HG03469 (cell line): ENCODE measurements at regions not wholly inside any gene's neighbourhood (a gene's known extent, or its start where the extent isn't known, plus 50 kb on each side); places are given as distances from the start of the nearest gene placed in this dataset.
"Not testable (repeated sequence)": the region's sequence is repeated elsewhere in the genome, so short reads cannot be mapped to it uniquely, and the experiment has no call there.

Source experiments
- ATAC-seq: cut with Tn5 transposase; IDR thresholded peaks from one replicate; pipeline ENCODE4 v1.9.1; 2021; ENCODE audit warnings: mild to moderate bottlenecking, moderate library complexity, moderate number of reproducible peaks; ENCODE audit not compliant: unreplicated experiment

DNA sequence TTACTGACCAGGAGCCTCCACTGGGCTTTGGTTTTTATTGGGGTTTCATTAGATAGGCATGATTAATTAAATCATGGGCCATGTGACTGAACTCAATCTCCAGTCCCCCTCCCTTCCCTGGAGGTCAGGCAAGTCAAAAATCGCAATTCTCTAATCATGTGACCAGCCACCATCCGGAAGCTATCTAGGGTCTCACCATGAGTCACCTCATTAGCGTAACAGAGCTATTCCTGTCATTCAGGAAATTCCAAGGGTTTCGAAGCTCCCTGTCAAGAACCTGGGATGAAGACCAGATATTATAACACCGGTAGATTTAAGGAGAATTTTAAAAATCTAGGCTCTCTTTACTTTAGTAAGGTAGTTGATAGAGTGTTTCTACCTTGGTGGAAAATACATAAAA lies 180.3 kb upstream of the TCF4 start:
- ATAC-seq: no peak

DNA sequence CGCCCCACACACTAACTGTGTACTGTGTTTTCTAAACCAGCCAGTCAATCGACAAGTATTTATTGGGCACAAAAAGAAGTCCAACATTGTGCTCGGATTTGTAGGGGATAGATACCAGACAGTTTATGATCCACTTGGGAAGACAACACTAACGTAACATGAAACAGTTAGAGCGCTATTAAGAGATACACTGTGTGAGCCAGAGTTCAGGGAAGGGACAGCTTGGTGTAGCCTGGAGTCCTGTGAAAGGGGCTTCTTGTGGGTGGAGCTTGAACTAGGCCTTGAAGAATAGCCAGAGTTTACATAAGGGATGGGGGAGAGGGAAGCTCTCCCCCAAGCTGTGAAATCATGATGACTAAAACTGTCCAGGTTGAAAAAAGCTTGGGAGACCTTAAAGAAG lies 176.4 kb upstream of the TCF4 start:
- no peak for ATAC-seq

DNA sequence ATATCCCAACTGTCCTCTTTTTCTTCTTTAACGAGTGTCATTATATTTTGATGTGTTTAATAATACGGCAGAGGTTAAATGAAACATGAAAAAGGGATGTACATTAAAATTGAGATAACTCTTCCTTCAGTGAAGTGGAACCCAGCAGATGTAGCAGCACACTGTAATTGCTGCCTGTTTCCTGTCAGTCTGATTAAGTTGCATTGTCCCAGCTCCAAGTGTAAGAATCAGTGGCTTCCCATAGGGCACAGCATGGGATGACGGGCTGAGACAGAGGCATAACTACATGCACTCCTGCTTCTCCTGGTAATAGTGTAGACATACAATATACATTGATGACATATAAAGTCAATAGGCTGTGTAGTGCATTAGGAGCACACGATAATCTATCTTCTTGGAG lies 175.8 kb upstream of the TCF4 start:
- ATAC-seq: no peak

DNA sequence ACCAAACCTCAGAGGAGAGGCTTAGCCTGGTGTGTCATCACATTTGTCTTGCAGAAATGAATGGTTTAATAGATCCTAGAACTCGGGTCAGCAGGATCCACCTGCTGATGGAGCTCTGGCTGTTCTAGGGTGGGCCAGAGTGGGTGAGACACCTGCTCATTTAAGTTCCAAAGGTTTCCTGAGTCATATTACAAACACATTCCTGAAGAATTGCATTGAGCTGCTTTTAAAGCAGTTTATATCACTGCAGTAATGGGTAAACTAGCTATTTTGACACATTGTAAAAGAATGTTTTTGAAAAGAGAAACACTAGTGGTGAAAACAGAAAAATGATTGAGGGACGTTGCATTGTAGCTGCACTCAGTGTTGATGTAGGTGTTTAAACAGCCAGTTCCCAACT lies 175.3 kb upstream of the TCF4 start:
- no peak for ATAC-seq

DNA sequence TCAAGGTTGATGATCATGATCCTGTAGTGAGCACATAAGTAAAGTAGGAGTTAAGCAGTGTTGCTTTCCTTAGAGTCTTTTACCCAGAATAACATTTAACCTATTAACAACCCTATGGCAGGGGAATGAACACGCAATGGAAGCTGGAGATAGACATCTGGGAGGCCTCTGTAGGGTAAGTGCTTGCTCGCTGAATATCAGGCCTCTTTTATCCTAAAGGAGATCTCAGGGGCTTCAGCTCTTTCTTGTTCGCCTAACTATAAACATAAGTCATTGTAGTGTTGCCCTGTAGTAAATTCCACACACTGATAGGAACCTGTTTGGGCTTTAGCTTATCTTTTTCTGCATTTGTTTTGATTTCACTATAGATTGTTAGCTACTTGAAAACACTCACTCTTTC lies 174.4 kb upstream of the TCF4 start:
- no peak for ATAC-seq

DNA sequence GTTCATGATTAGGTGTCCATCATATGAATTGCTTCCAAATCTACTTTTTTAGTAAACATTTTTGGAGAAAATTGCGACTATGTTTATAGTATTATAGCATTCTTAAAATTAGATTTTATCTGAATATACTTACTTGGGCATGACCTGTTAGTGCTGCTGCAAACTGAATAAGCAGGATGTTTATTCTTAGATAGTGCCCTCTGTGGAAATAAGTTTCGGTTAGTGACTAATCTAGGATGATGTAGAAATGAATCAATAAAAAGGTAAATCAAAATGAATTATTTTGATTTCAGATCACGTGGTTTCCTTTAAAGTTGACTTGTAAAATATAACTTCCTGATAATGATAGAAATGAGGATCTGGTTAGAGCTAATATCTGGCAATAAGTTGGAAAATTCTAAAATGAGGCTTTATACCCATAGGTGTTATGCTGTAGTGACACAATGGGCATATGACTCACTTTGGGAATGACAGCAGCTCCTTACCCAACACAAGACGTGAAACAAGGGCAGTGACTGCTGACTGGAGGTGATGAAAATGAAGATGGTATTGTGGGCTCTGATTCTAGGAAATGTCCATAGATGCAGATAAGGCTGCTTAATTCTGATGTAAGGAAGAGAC lies 165.8 kb upstream of the TCF4 start:
- no peak for ATAC-seq

DNA sequence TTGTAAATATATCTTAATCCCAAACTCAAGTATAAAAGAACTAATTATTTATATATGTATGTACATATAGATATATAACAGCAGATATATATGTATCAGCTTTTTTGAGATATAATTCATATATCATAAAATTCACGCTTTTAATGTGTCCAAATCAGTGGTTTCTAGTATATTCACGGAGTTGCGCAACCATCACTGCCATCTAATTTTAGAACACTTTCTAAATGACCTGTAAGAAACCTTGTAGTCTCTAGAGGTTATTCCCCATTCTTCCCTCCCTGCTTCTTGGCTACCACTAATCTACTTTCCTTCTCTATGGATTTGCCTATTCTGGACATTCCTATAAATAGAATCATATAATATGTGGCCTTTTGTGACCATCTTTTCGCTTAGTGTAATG lies 163.5 kb upstream of the TCF4 start:
- no peak for ATAC-seq

DNA sequence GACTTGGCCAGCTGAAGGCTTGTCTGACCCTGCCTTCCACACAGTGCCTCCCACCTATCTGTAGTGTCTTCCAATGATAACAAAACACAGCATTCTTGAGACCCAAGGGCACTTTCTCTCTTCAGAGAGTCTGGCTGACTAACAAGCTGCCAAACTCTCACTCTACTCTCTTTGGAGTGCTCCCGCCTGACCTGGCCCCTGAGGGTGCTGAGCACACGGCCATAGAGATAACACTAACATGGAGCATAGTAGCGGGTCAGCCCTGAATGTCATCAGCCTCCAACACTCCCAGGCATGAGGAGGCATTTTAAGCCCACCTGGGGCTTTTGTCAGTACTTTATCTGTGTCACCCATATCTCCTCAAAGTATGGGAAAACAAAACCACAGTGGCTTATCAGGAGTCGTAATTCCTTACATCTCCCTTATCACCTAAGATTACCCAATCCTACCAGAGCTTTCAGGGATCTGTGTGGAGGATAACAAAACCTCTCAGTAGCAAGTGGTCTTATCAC lies 160.3 kb upstream of the TCF4 start:
- no peak for ATAC-seq

DNA sequence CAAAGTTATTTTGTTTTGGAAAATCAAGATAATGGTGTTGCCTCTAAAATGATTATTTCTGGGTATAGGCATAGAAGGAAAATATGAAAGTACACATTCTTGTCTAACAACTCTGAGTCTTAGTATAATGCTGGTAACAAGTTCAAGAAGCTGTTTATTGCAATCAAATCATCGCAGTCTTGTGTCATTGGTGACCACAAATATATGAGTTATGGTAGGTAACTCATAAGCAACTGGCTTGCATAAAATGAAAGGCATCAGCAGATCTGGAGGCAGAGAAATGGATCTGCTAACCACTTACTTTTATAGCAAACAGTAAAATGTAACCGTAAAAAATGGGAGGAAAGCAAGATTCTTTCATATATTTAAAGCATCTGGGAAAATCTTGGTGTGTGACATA lies 156.2 kb upstream of the TCF4 start:
- no peak for ATAC-seq

DNA sequence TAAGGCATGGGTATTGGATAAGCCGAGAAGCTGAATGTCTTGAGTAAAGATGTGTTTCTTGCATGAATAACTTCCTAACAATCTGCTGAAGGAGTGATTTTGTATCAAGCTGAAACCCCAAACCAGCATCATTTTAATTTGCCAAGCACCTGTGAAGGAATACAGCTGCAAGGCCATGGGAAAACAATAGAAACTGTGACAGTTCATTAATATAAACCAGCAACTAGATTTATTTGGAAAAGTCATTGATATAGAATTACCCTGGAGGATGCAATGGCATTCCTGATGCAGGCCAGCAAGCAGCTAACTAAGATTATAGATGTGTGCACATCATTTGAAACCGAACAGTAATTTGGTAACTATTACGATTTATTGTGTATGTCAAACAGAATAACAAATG lies 155.7 kb upstream of the TCF4 start:
- ATAC-seq: no peak

DNA sequence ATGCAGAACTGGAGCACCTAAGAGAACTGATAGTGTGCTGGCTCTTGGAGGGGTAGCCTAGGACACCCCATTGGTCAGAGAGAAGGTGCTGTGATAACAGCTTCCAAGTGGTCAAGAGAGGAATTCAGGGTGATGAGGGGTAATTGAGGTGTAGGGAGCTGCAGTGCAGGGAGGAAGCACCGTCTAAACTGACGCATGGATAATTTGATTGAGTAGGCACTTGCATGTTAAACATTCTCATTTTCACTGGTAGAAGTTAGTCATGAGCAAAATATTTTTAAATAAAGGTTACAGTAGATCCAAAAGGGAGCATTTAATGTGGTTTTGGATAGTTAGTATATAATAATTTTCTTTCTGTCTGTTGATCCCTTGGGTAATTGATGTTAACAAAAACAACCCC lies 155.1 kb upstream of the TCF4 start:
- ATAC-seq: no peak

DNA sequence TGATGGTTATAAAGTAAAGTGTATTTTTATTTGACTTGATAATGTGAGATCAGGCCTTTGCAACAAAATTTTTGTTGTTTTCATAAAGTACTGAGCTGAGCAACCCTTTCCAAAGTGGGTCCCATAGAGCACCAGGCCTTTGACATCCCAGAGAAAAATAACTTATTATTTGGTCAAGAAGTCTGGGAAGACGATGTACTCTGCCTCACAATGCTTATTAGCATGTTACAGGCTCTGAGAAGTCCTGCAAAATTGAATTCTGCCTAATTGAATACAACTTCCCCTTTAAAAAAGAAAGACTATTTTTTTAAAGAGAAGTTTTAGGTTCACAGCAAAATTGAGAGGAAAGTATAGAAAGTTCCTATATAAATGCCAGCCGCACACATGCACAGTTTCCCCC lies 151.5 kb upstream of the TCF4 start:
- no peak for ATAC-seq

DNA sequence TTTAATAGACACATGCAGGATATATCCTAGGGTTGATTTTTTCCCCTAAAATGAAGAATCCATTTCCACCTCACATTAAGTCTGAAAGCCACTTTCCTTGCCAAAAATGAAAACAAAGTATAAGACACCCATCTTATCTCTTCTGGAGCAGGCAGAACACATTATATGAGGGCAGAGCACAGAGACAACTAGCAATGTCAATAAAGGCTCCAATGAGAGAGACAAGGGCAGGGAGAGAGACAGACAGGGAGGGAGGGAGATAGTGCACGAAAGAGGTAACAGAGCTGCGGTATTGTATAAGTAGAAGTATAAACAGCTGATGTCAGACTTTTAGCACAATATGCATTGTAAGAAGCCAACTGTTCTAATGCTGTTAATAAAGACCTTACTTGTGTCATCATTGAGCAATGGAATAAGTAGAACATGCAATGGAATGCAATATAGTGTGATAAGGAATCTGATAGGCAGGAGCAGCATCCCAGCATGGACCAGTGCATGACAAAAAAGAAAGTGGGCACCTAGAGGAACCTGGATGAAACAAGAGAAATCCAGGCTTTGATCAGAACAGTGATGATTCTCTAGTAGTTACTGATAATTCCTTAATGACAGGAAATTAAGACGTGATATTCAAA lies 150.6 kb upstream of the TCF4 start:
- ATAC-seq: no peak

DNA sequence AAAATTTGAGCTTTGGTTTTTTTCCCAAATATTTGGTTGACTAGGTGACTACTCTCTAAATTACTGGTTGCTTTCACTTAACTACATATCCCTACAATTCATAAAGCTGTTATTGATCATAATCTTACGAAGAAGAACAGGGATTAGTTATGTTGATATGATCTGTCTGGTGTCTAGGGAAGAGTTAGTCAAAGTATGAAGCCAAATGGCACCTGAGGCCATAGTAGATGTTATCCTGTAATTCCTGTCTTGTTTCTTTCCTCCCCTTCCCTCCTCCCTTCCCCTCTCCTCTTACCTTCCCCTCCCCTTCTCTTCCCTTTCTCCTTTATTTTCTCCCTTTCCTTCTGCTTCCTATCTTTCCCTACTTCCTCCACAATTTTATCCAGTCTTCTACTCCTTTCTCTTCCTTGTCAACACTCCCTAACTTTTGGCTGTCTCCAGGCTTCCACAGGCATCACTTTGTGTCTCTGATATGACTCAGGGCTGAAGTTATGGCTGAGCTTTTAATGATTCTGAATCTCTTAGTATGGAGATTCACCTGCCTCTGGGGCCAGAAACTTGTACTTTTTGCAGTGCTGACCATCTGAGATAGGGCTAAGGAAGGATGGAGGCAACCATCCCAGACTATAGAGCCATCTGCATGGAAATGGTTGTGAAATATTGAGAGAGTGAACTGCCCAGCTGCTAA lies 149.9 kb upstream of the TCF4 start:
- no peak for ATAC-seq

DNA sequence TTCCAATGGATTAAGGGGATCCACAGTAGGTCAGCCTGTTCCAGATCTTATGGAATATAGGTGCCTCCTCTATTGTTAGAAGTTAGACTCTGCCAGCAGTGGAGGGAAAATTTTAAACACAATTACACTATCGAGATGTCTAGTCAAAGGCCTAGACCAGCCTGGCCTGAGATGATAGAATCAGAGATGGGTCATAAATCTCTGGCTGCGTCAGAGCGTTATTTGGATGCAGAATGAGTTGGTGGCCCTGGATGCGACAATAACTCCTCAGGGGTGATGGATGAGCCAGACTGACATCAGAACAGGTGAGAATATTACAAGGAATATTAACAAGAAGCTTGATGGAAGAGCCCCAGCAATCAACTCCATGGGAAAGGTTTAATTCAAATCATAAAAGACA lies 149.3 kb upstream of the TCF4 start:
- no peak for ATAC-seq

DNA sequence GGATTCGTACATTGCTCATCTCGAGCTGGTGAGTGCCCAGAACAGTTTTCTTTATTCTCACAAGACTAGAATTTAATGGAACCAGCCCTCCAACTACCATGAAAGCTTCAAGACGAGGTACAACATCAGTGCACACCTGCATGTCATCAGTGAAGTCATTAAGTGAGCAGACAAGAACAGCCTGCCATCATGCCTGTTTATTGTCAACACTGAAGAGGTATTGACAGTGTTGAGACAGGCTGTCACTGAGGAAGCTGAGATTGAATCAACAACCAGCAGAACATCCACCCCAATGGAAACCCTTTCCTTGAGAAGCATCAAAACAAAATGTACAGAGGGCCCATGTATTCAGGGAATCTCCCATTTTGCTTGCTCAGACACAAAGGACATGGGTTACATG lies 148.0 kb upstream of the TCF4 start:
- no peak for ATAC-seq

DNA sequence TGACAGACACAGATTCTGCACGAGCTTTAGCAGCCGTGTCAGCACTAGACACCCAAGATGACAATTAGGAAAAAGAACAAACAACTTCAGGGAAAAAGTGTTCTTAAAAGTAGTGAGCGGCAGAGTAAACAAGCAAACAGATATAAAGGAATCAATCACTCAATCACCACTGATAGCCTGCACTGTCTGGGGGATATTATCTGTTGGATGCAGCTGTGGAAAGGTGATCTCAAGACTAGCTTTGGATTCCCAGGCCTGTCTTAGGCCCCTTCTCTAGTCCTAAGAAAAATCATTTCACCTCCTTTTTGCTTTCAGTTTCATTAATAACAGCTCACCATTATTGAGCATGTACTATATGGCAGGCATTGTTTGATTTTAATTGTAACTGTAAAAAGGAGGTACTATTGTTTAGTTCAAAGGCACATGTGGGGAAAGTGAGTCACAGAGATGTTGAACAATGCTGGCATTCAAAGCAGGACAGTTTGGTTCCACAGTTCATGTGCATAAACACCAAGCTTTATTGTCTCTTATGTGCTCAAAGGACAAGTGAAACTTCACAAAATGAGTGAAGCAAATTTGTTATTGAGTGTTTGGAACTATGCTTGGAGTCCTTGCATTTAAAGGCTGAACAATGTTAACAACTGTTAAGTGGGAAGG lies 147.3 kb upstream of the TCF4 start:
- ATAC-seq: no peak

DNA sequence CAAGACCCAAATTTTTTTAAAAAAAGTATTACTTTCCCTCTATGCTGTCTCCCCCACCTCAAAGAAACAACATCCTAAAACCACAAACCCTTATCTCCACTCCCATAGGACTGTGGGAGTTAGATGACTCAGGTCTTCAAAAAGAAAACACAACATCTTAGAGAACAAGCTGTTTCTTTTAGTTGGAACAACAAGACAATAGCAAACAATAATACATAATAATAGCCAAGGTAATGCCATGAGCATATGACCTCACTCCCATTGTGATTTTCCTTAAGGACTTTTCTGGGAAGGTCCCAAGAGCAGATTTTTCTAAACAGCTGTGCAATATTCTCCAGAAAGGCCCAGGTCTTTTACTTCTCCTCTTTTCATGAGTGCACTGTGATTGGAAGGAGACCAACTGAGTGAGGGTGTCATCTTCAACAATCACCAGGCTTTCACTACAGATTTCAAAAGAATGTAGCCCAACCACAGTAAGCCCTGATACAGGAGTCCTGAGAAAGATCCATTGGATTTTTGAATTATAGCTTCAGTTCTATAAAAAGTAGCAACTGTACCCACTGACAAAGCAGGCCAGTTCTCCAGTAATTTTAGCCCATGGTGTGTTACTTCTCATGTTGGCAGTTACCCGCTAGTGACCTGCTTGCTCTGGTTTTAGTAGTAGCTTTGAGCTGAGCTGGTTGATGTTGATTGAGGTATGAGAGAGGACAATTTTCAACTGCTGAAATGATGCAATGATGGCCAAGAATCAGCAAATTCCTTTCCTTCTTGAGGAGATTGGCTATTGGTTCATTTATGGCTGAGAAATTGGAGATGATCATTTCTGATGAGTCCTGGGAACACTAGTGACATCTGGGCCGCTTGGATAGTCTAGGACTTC lies 144.5 kb upstream of the TCF4 start:
- ATAC-seq: no peak

DNA sequence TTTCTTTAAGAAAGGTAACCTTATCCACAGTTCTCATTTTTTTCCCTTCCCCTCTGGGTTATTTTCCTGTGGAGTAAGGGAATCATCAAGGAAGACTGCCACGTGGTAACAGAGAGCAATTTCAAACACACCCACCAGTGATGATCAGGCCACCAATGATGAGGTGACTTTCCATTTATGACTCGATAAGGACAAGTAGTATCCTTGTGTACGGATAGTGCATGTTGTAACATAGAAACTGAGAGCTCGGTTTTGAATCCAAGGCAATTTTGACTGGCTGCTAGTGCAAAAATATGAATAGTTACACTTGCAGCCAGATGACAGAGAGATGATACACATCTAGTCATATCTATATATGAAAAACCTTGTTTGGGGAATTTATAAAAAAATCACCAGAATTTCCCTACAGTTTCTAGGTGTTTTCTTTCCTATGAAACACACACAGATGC lies 143.6 kb upstream of the TCF4 start:
- ATAC-seq: no peak

DNA sequence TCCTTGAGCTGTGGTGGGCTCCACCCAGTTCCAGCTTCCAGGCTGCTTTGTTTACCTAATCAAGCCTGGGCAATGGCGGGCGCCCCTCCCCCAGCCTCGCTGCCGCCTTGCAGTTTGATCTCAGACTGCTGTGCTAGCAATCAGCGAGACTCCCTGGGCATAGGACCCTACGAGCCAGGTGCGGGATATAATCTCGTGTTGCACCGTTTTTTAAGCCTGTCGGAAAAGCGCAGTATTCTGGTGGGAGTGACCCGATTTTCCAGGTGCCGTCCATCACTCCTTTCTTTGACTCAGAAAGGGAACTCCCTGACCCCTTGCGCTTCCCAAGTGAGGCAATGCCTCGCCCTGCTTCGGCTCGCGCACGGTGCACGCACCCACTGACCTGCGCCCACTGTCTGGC lies 133.0 kb upstream of the TCF4 start:
- not testable (repeated sequence) for ATAC-seq

DNA sequence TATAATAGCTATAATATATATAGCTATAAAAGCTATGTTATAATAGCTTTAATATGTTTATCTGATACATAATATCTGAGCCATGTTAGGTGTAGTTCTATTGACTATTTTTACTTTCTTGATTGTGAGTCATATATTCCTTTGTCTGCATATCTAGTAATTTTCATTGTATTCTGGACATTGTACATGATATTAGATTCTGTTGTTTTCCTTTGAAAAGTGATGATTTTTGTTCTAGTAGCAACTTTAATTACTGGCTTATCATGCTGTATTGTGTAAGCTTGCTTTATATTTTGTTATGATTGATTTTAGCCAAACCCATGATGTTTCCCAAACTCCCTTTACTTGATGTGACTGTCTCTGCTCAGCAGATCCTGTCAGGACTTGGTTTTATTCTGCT lies 125.7 kb upstream of the TCF4 start:
- no peak for ATAC-seq
